NB4 (cell line): ENCODE measurements at regions not wholly inside any gene's neighbourhood (a gene's known extent, or its start where the extent isn't known, plus 50 kb on each side); places are given as distances from the start of the nearest gene placed in this dataset.
A peak's percentile ranks its signal among the peaks of the same experiment; 100 is the strongest.

Experiments
- DNase-seq: peaks from one replicate; pipeline ENCODE4 v3.0.0; 2010; ENCODE audit warnings: low read depth
- H3K4me3 ChIP-seq: one replicate; pipeline ENCODE4 v1.5.1; 2011; ENCODE audit warnings: mild to moderate bottlenecking, low read depth, low read length, moderate library complexity
- CTCF ChIP-seq: IDR thresholded peaks from one replicate; pipeline ENCODE4 v1.5.1; 2012; ENCODE audit warnings: low read depth, low read length
- MAX ChIP-seq: IDR thresholded peaks from 2 replicates; pipeline ENCODE4 v1.6.1; 2011; ENCODE audit warnings: low read depth, low read length
- MYC ChIP-seq: IDR thresholded peaks from 2 replicates; pipeline ENCODE4 v1.6.1; 2011; ENCODE audit warnings: low read depth, low read length
- POLR2A ChIP-seq: IDR thresholded peaks from 2 replicates; pipeline ENCODE4 v1.6.1; 2011; ENCODE audit warnings: mild to moderate bottlenecking; ENCODE audit not compliant: insufficient read length; ENCODE audit errors: extremely low read depth

- DNase-seq = no peak
- TF ChIP-seq MYC (no peak), CTCF (no peak), POLR2A (no peak), MAX (no peak)
- no peak overlapping the region for H3K4me3 ChIP-seq
These were observed 787.9 kb upstream of the FANCL start for GRCh38 chr2:59029058-59029457.

GRCh38 chr2:59027320-59027719 lies 786.2 kb upstream of the FANCL start:
- H3K4me3 ChIP-seq = no peak overlapping the region
- no peak for TF ChIP-seq MYC
- no peak for TF ChIP-seq MAX
- TF ChIP-seq POLR2A = no peak
- TF ChIP-seq CTCF = no peak
- no peak for DNase-seq

GRCh38 chr2:59025157-59025757 lies 784.1 kb upstream of the FANCL start:
- TF ChIP-seq POLR2A = no peak
- TF ChIP-seq MYC = no peak
- peak; percentile 24; the same call in 1 of the 2 replicates for TF ChIP-seq MAX
- TF ChIP-seq CTCF = peak; percentile 95
- peak; percentile 60 for DNase-seq
- no peak overlapping the region for H3K4me3 ChIP-seq

GRCh38 chr2:59021786-59022185 lies 780.7 kb upstream of the FANCL start:
- TF ChIP-seq POLR2A (no peak), CTCF (no peak), MYC (no peak), MAX (no peak)
- no peak for DNase-seq
- H3K4me3 ChIP-seq = no peak overlapping the region

- H3K4me3 ChIP-seq = no peak overlapping the region
- no peak for TF ChIP-seq MAX
- no peak for TF ChIP-seq POLR2A
- TF ChIP-seq CTCF = no peak
- no peak for TF ChIP-seq MYC
- DNase-seq = no peak
These were observed 778.5 kb upstream of the FANCL start for GRCh38 chr2:59019566-59020159.

GRCh38 chr2:59018737-59019136 lies 777.6 kb upstream of the FANCL start:
- H3K4me3 ChIP-seq = no peak overlapping the region
- TF ChIP-seq CTCF (no peak), MAX (no peak), POLR2A (no peak), MYC (no peak)
- DNase-seq = no peak
